Endothelial cell of umbilical vein (primary cell): ENCODE measurements at regions not wholly inside any gene's neighbourhood (a gene's known extent, or its start where the extent isn't known, plus 50 kb on each side); places are given as distances from the start of the nearest gene placed in this dataset.

Source experiments
- BruUV-seq: library from RNA; stranded (reverse); fragments of 400-500 nt; replicated peaks from 2 replicates; lab custom pipeline; 2021; lab: Mats Ljungman, UMichigan
- CTCF ChIA-PET: fragments of 300-600, 350-600 bp; sonication (Branson Sonifier 250); formaldehyde crosslinking; loops from one replicate; lab custom pipeline; 2021; ENCODE audit warnings: antibody characterized with exemption, inconsistent platforms; lab: Charles Lee
- POLR2A ChIA-PET: fragments of 300-600, 350-600 bp; sonication (Branson Sonifier 250); formaldehyde crosslinking; loops from one replicate; lab custom pipeline; 2021; ENCODE audit warnings: antibody characterized with exemption, inconsistent platforms; lab: Charles Lee
- DNase-seq: peaks from one replicate; pipeline ENCODE4 v3.0.0-alpha.2; 2011; ENCODE audit warnings: low read depth, low spot score
- FAIRE-seq: peaks from 2 replicates; lab custom pipeline; 2011; peaks lifted over from hg19 to GRCh38; lab: Jason Lieb, UNC
- H2AFZ ChIP-seq: 2 replicates; pipeline ENCODE4 v1.6.0; 2012; ENCODE audit warnings: low read depth, low read length, control low read depth, inconsistent platforms
- H3K27ac ChIP-seq: 2 replicates; pipeline ENCODE4 v1.5.1; 2011; ENCODE audit warnings: low read depth, mild to moderate bottlenecking, control low read depth, low read length, moderate library complexity; ENCODE audit not compliant: insufficient read depth
- H3K27me3 ChIP-seq, 2 experiments: 2 replicates each; pipeline versions ENCODE4 v1.6.0 to v1.6.1; 2011; ENCODE audit warnings: low read length in 2 of 2, mixed read lengths in 1 of 2; ENCODE audit not compliant: control insufficient read depth in 2 of 2, insufficient read depth in 2 of 2
- H3K36me3 ChIP-seq, 2 experiments: 2 replicates in 1 of 2; 3 replicates in 1 of 2; pipeline ENCODE4 v1.5.1; 2011; ENCODE audit warnings: low read length in 2 of 2, mild to moderate bottlenecking in 1 of 2, moderate library complexity in 1 of 2; ENCODE audit not compliant: control insufficient read depth in 2 of 2, insufficient read depth in 2 of 2; ENCODE audit errors: extremely low read depth in 1 of 2
- H3K4me1 ChIP-seq: 3 replicates; pipeline ENCODE4 v1.5.1; 2011; ENCODE audit warnings: mild to moderate bottlenecking, low read length; ENCODE audit not compliant: control insufficient read depth, insufficient read depth; ENCODE audit errors: extremely low read depth
- H3K4me2 ChIP-seq: 2 replicates; pipeline ENCODE4 v1.6.1; 2011; ENCODE audit warnings: low read length, control low read depth, mixed read lengths; ENCODE audit not compliant: insufficient read depth
- H3K4me3 ChIP-seq, 3 experiments: fragments of 200-600 bp in 1 of 3; sonication (generic), shearing (Covaris generic) in 1 of 3; replicated peaks in 1 of 3; 2 replicates each; pipeline ENCODE4 v1.5.1; 2011 to 2016; ENCODE audit warnings: control low read depth in 3 of 3, low read length in 3 of 3, mild to moderate bottlenecking in 2 of 3, inconsistent platforms in 1 of 3, low read depth in 1 of 3, moderate library complexity in 1 of 3; ENCODE audit not compliant: insufficient read depth in 1 of 3
- H3K79me2 ChIP-seq: 2 replicates; pipeline ENCODE4 v1.6.0; 2012; ENCODE audit warnings: low read length, inconsistent platforms; ENCODE audit not compliant: control insufficient read depth, insufficient read depth
- H3K9ac ChIP-seq: replicated peaks from 2 replicates; pipeline ENCODE3; 2011; ENCODE audit warnings: low read length, control low read depth; ENCODE audit not compliant: insufficient read depth; ENCODE audit errors: extremely low read depth
- H3K9me1 ChIP-seq: replicated peaks from 3 replicates; pipeline ENCODE4 v1.6.0; 2011; ENCODE audit warnings: mild to moderate bottlenecking, low read length; ENCODE audit not compliant: control insufficient read depth, insufficient read depth; ENCODE audit errors: extremely low read depth
- H3K9me3 ChIP-seq: replicated peaks from 2 replicates; pipeline ENCODE4 v1.5.1; 2012; ENCODE audit warnings: low read length, inconsistent platforms; ENCODE audit not compliant: control insufficient read depth, insufficient read depth
- H4K20me1 ChIP-seq: replicated peaks from 2 replicates; pipeline ENCODE3; 2011; ENCODE audit warnings: mild to moderate bottlenecking, low read length; ENCODE audit not compliant: control insufficient read depth, insufficient read depth; ENCODE audit errors: extremely low read depth
- EZH2 ChIP-seq: IDR thresholded peaks from 2 replicates; pipeline ENCODE4 v1.6.1; 2012; ENCODE audit warnings: borderline replicate concordance, low read depth, mild to moderate bottlenecking, moderate library complexity, low read length, inconsistent platforms; ENCODE audit not compliant: severe bottlenecking
- FOS ChIP-seq: IDR thresholded peaks from 2 replicates; pipeline ENCODE4 v1.6.1; 2011; ENCODE audit warnings: mild to moderate bottlenecking, low read length, moderate library complexity, borderline replicate concordance; ENCODE audit not compliant: insufficient read depth
- GATA2 ChIP-seq: IDR thresholded peaks from 2 replicates; pipeline ENCODE4 v1.7.0; 2011; ENCODE audit warnings: low read depth, mild to moderate bottlenecking, moderate library complexity, mixed read lengths, low read length; ENCODE audit not compliant: insufficient read length, insufficient read depth
- JUN ChIP-seq: IDR thresholded peaks from 2 replicates; pipeline ENCODE4 v1.6.1; 2011; ENCODE audit warnings: borderline replicate concordance, low read depth; ENCODE audit not compliant: insufficient read length, insufficient read depth
- MYC ChIP-seq: IDR thresholded peaks from one replicate; pipeline ENCODE4 v1.6.1; 2011; ENCODE audit warnings: mild to moderate bottlenecking, low read depth, low read length
- POLR2A ChIP-seq: IDR thresholded peaks from 2 replicates; pipeline ENCODE4 v1.6.1; 2012; ENCODE audit warnings: low read depth, mild to moderate bottlenecking, control low read depth, low read length
- POLR2AphosphoS5 ChIP-seq: IDR thresholded peaks from 2 replicates; pipeline ENCODE4 v1.6.1; 2012; ENCODE audit warnings: low read depth, mild to moderate bottlenecking, control low read depth, low read length, moderate library complexity; ENCODE audit not compliant: insufficient read depth
- dilution Hi-C: fragments of 300-500 bp; cut with MboI; formaldehyde crosslinking; loops from one replicate; pipeline ENCODE4 v1.15.0; 2019; ENCODE audit warnings: low sequenced_read_pairs; ENCODE audit not compliant: extremely low pct_ligation_motif_present
- intact Hi-C: fragments of 100-400 bp; cut with micrococcal nuclease; formaldehyde crosslinking; loops from one replicate; pipeline ENCODE4 v1.10.0; 2022
- TF ChIP-seq, protein P1 (sequence below), 2 donors: IDR thresholded peaks; 1 replicate in 1 of 2; 2 replicates in 1 of 2; pipeline ENCODE4 v1.5.1; 2011; ENCODE audit warnings: low read length in 2 of 2, mild to moderate bottlenecking in 2 of 2, moderate library complexity in 2 of 2, control low read depth in 1 of 2, inconsistent platforms in 1 of 2, low read depth in 1 of 2; ENCODE audit not compliant: insufficient read depth in 1 of 2; ENCODE audit errors: extremely low read depth in 1 of 2
- TF ChIP-seq, protein P2 (sequence below): IDR thresholded peaks from 2 replicates; pipeline ENCODE4 v1.6.1; 2011; ENCODE audit not compliant: insufficient read depth, insufficient read length

DNA sequence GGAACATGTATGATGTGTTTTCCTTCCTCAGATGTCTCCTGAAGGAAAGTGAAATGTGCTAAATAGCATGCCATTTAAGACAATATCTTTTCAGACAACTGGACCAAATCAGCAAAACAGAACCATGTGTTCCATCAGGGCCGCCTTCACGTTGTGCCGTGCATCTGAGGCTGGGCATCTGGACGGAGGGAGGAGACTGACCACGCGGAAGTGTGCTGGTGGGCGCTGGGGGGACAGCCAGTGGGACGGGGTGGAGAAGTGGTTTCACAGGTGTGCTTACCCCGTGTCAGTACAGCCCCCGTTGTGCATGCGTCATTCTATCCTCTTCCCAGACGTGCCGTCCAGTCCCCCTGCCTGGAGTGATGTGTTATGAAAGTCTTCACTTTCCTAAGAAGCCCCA is 342.1 kb upstream of the FAT1 start:
- no peaks in the 10 kb centered on the region for H3K79me2 ChIP-seq
- H3K4me2 ChIP-seq = no peak overlapping the region
- intact Hi-C loops = no loop called here
- H3K9me1 ChIP-seq = no peaks in the 10 kb centered on the region
- TF ChIP-seq, protein P1, sequence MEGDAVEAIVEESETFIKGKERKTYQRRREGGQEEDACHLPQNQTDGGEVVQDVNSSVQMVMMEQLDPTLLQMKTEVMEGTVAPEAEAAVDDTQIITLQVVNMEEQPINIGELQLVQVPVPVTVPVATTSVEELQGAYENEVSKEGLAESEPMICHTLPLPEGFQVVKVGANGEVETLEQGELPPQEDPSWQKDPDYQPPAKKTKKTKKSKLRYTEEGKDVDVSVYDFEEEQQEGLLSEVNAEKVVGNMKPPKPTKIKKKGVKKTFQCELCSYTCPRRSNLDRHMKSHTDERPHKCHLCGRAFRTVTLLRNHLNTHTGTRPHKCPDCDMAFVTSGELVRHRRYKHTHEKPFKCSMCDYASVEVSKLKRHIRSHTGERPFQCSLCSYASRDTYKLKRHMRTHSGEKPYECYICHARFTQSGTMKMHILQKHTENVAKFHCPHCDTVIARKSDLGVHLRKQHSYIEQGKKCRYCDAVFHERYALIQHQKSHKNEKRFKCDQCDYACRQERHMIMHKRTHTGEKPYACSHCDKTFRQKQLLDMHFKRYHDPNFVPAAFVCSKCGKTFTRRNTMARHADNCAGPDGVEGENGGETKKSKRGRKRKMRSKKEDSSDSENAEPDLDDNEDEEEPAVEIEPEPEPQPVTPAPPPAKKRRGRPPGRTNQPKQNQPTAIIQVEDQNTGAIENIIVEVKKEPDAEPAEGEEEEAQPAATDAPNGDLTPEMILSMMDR (IDR thresholded peaks at IDR 0.05; ENCODE audit: extremely low read depth in 1 of 2, insufficient read depth in 1 of 2, low read depth in 1 of 2, low read length in 2 of 2) = no peak
- DNase-seq (no peak), FAIRE-seq (no peak)
- no peak overlapping the region for H3K4me3 ChIP-seq
- H3K27me3 ChIP-seq = no peaks in the 10 kb centered on the region
- BruUV-seq = no TSS peak
- H2AFZ ChIP-seq = no peak overlapping the region
- dilution Hi-C loops = no loop called here
- H3K27ac ChIP-seq = no peak overlapping the region
- H3K36me3 ChIP-seq = no peaks in the 10 kb centered on the region
- ChIA-PET POLR2A (no interaction called here), CTCF (no interaction called here)
- no peaks in the 10 kb centered on the region for H4K20me1 ChIP-seq
- peaks cover 6% of the 10 kb centered on the region for H3K9me3 ChIP-seq
- H3K9ac ChIP-seq = no peak overlapping the region
- no peaks in the 10 kb centered on the region for H3K4me1 ChIP-seq

DNA sequence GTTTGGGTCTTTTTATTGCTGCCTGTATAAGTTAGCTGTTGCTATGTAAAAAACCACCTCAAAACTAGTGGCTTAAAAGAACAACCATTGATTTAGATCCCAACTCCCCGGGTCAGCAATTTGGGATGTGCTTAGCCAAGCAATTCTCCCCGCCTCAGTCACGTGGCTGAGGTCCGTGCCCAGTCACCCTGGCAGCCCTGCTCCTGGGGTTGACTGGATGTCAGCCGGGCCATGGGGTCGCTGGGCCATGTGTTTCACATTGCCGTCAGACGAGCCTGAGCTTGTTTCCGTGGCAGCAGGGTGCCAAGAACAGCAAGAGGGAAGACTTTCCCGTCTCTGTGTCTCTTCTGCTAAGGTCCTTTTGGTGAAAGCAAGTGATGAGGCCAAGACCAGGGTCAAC is 345.7 kb upstream of the FAT1 start:
- Histone ChIP-seq H3K36me3 (no peaks in the 10 kb centered on the region), H3K4me1 (no peaks in the 10 kb centered on the region), H3K79me2 (no peaks in the 10 kb centered on the region), H3K9me1 (no peaks in the 10 kb centered on the region), H3K27me3 (no peaks in the 10 kb centered on the region), H3K9ac (no peak overlapping the region), H3K27ac (no peak overlapping the region), H3K9me3 (peaks cover 8% of the 10 kb centered on the region), H4K20me1 (no peaks in the 10 kb centered on the region), H3K4me3 (no peak overlapping the region), H2AFZ (no peak overlapping the region), H3K4me2 (no peak overlapping the region)
- BruUV-seq = no TSS peak
- FAIRE-seq (no peak), DNase-seq (no peak)
- TF ChIP-seq FOS (no peak), POLR2A (no peak), POLR2AphosphoS5 (no peak), JUN (no peak), MYC (no peak), GATA2 (no peak), EZH2 (no peak)
- TF ChIP-seq, protein P2, sequence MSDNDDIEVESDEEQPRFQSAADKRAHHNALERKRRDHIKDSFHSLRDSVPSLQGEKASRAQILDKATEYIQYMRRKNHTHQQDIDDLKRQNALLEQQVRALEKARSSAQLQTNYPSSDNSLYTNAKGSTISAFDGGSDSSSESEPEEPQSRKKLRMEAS = no peak
- TF ChIP-seq, protein P1 (IDR thresholded peaks at IDR 0.05; ENCODE audit: extremely low read depth in 1 of 2, insufficient read depth in 1 of 2, low read depth in 1 of 2, low read length in 2 of 2) = no peak
- intact Hi-C loops = no loop called here
- dilution Hi-C loops = no loop called here
- POLR2A ChIA-PET = no interaction called here
- CTCF ChIA-PET = no interaction called here
